SK-N-SH (cell line): ENCODE measurements at regions not wholly inside any gene's neighbourhood (a gene's known extent, or its start where the extent isn't known, plus 50 kb on each side); places are given as distances from the start of the nearest gene placed in this dataset.

Experiments
- CTCF ChIA-PET: fragments of 300-600, 350-600 bp; formaldehyde crosslinking; extraction: SDS; loops from one replicate; lab custom pipeline; 2021; lab: Yijun Ruan, JAX
- POLR2A ChIA-PET: fragments of 350-600 bp; sonication (Branson Sonifier 250); formaldehyde crosslinking; extraction: SDS; loops from one replicate; lab custom pipeline; 2020; ENCODE audit warnings: antibody characterized with exemption, inconsistent platforms; lab: Yijun Ruan, JAX
- DNase-seq: peaks from one replicate; pipeline ENCODE4 v3.0.0; 2012
- H2AFZ ChIP-seq: fragments of 200-600 bp; sonication (generic); 2 replicates; pipeline ENCODE4 v1.8.1; 2016; ENCODE audit warnings: antibody characterized with exemption, mild to moderate bottlenecking, low read depth
- H3F3A ChIP-seq: fragments of 200-600 bp; sonication (generic); replicated peaks from 2 replicates; pipeline ENCODE3; 2016; ENCODE audit warnings: antibody characterized with exemption, mild to moderate bottlenecking; ENCODE audit not compliant: insufficient read depth
- H3K27ac ChIP-seq, 2 experiments: fragments of 200-500 bp in 1 of 2; fragments of 200-600 bp in 1 of 2; sonication (Bioruptor generic) in 1 of 2; sonication (generic), shearing (Covaris generic) in 1 of 2; 2 replicates each; pipeline versions ENCODE4 v1.5.1 to v1.6.1; 2014 to 2016; ENCODE audit warnings: low read depth in 2 of 2, inconsistent platforms in 1 of 2, low read length in 1 of 2, mild to moderate bottlenecking in 1 of 2, mixed read lengths in 1 of 2
- H3K27me3 ChIP-seq: fragments of 200-600 bp; sonication (generic), shearing (Covaris generic); 2 replicates; pipeline ENCODE4 v1.6.1; 2016; ENCODE audit warnings: mixed run types; ENCODE audit not compliant: insufficient read depth
- H3K36me3 ChIP-seq, 2 experiments: fragments of 200-500 bp in 1 of 2; fragments of 200-600 bp in 1 of 2; sonication (Bioruptor generic) in 1 of 2; sonication (generic) in 1 of 2; replicated peaks in 1 of 2; 2 replicates each; pipeline versions ENCODE3 to v1.5.1; 2014 to 2016; ENCODE audit warnings: low read length in 1 of 2, mild to moderate bottlenecking in 1 of 2; ENCODE audit not compliant: insufficient read depth in 2 of 2, control insufficient read depth in 1 of 2
- H3K4me1 ChIP-seq, 2 experiments: fragments of 200-500 bp in 1 of 2; fragments of 200-600 bp in 1 of 2; sonication (Bioruptor generic) in 1 of 2; sonication (generic), shearing (Covaris generic) in 1 of 2; 2 replicates each; pipeline versions ENCODE4 v1.5.1 to v1.6.1; 2014 to 2016; ENCODE audit warnings: low read depth in 1 of 2, low read length in 1 of 2, mixed run types in 1 of 2; ENCODE audit not compliant: insufficient read depth in 2 of 2, control insufficient read depth in 1 of 2
- H3K4me2 ChIP-seq: fragments of 200-600 bp; sonication (generic), shearing (Covaris generic); 2 replicates; pipeline ENCODE4 v1.6.1; 2017; ENCODE audit warnings: mixed run types
- H3K4me3 ChIP-seq, 2 experiments: fragments of 200-500 bp in 1 of 2; fragments of 200-600 bp in 1 of 2; sonication (Bioruptor generic) in 1 of 2; sonication (generic), shearing (Covaris generic) in 1 of 2; 2 replicates each; pipeline versions ENCODE4 v1.5.1 to v1.8.1; 2014 to 2016; ENCODE audit warnings: low read depth in 2 of 2, inconsistent platforms in 1 of 2, low read length in 1 of 2, mild to moderate bottlenecking in 1 of 2, mixed read lengths in 1 of 2, moderate library complexity in 1 of 2
- H3K79me2 ChIP-seq: fragments of 200-600 bp; sonication (generic); 2 replicates; pipeline ENCODE4 v1.8.1; 2017; ENCODE audit warnings: mild to moderate bottlenecking; ENCODE audit not compliant: insufficient read depth
- H3K9ac ChIP-seq: fragments of 200-600 bp; sonication (generic); 2 replicates; pipeline ENCODE4 v1.6.1; 2017; ENCODE audit warnings: mixed run types
- H3K9me2 ChIP-seq: fragments of 200-600 bp; sonication (generic); 2 replicates; pipeline ENCODE4 v1.6.1; 2017; ENCODE audit warnings: mixed run types
- H3K9me3 ChIP-seq: fragments of 200-600 bp; sonication (generic); 2 replicates; pipeline ENCODE4 v1.6.1; 2017; ENCODE audit warnings: mixed run types, mild to moderate bottlenecking, moderate library complexity
- H4K20me1 ChIP-seq: fragments of 200-600 bp; sonication (generic); 2 replicates; pipeline ENCODE4 v1.6.1; 2017; ENCODE audit warnings: mild to moderate bottlenecking, mixed run types; ENCODE audit not compliant: insufficient read depth
- ELF1 ChIP-seq: IDR thresholded peaks from 2 replicates; pipeline ENCODE4 v1.4.0; 2012
- EP300 ChIP-seq, 2 experiments: IDR thresholded peaks; 2 replicates each; pipeline versions ENCODE4 v1.4.0 to v1.6.1; 2012; ENCODE audit warnings: borderline replicate concordance in 1 of 2, low read depth in 1 of 2, low read length in 1 of 2
- EZH2phosphoT487 ChIP-seq: fragments of 200-600 bp; sonication (generic); IDR thresholded peaks from 2 replicates; pipeline ENCODE4 v1.6.1; 2017; ENCODE audit warnings: low read depth, mixed run types, mild to moderate bottlenecking, antibody characterized with exemption, moderate library complexity, borderline replicate concordance
- FOSL2 ChIP-seq: IDR thresholded peaks from 2 replicates; pipeline ENCODE4 v1.4.0; 2012; ENCODE audit warnings: low read depth, mild to moderate bottlenecking, moderate library complexity, borderline replicate concordance
- FOXJ3 ChIP-seq: sonication (generic); formaldehyde crosslinking; IDR thresholded peaks from 2 replicates; pipeline ENCODE4 v1.5.1; 2020; ENCODE audit warnings: mild to moderate bottlenecking, missing genetic modification reagents
- GABPA ChIP-seq: IDR thresholded peaks from 2 replicates; pipeline ENCODE4 v1.4.0; 2012; ENCODE audit warnings: low read depth, mild to moderate bottlenecking
- IRF3 ChIP-seq: fragments of 150-350 bp; IDR thresholded peaks from 2 replicates; pipeline ENCODE4 v1.6.1; 2016; ENCODE audit warnings: mild to moderate bottlenecking, low read depth, low read length
- JUND ChIP-seq: IDR thresholded peaks from 2 replicates; pipeline ENCODE4 v1.4.0; 2012
- MEF2A ChIP-seq: IDR thresholded peaks from 2 replicates; pipeline ENCODE4 v1.4.0; 2012; ENCODE audit warnings: low read depth, borderline replicate concordance
- MXI1 ChIP-seq: IDR thresholded peaks from 2 replicates; pipeline ENCODE4 v1.6.1; 2012; ENCODE audit warnings: mild to moderate bottlenecking, low read depth, low read length, improper control_type of control experiment
- NFIC ChIP-seq: IDR thresholded peaks from 2 replicates; pipeline ENCODE4 v1.4.0; 2012; ENCODE audit warnings: borderline replicate concordance
- NRF1 ChIP-seq: IDR thresholded peaks from 2 replicates; pipeline ENCODE4 v1.6.1; 2012; ENCODE audit warnings: low read depth, mild to moderate bottlenecking, low read length
- RAD21 ChIP-seq: IDR thresholded peaks from 2 replicates; pipeline ENCODE4 v1.6.1; 2012; ENCODE audit warnings: mild to moderate bottlenecking, low read length
- RCOR1 ChIP-seq: fragments of 150-350 bp; IDR thresholded peaks from 2 replicates; pipeline ENCODE4 v1.6.1; 2017; ENCODE audit warnings: antibody characterized with exemption, low read length
- RXRA ChIP-seq: IDR thresholded peaks from 2 replicates; pipeline ENCODE4 v1.4.0; 2012; ENCODE audit warnings: low read depth, mild to moderate bottlenecking, borderline replicate concordance
- SIN3A ChIP-seq: IDR thresholded peaks from 2 replicates; pipeline ENCODE4 v1.6.1; 2012; ENCODE audit warnings: low read depth, mild to moderate bottlenecking, low read length, moderate library complexity, borderline replicate concordance
- SMC3 ChIP-seq: IDR thresholded peaks from 2 replicates; pipeline ENCODE4 v1.6.1; 2012; ENCODE audit warnings: low read depth, low read length, improper control_type of control experiment
- TAF1 ChIP-seq: IDR thresholded peaks from 2 replicates; pipeline ENCODE4 v1.6.1; 2012; ENCODE audit warnings: low read depth, mild to moderate bottlenecking, low read length, moderate library complexity, borderline replicate concordance
- USF1 ChIP-seq: IDR thresholded peaks from 2 replicates; pipeline ENCODE4 v1.4.0; 2012; ENCODE audit warnings: low read depth, borderline replicate concordance
- USF2 ChIP-seq: fragments of 150-350 bp; IDR thresholded peaks from 2 replicates; pipeline ENCODE4 v1.6.1; 2017; ENCODE audit warnings: antibody characterized with exemption, low read length, low read depth, borderline replicate concordance
- YY1 ChIP-seq: IDR thresholded peaks from 2 replicates; pipeline ENCODE4 v1.4.0; 2012; ENCODE audit warnings: low read depth, mild to moderate bottlenecking
- WGBS: methylation state at CpG from one replicate; pipeline ENCODE4 v1.1.6; 2017; ENCODE audit warnings: low lambda C conversion rate; 5-methylcytosine and 5-hydroxymethylcytosine counted together
- TF ChIP-seq, protein P1 (sequence below): fragments of 200-600 bp; sonication (generic); IDR thresholded peaks from 2 replicates; pipeline ENCODE4 v1.6.1; 2017; ENCODE audit warnings: antibody characterized with exemption, mild to moderate bottlenecking, moderate library complexity
- TF ChIP-seq, protein P2 (sequence below): IDR thresholded peaks from 2 replicates; pipeline ENCODE4; 2012

GRCh38 chr18:56038171-56039030 lies 450.4 kb upstream of the TCF4 start:
- Histone ChIP-seq H3K36me3 (no peaks in the 10 kb centered on the region), H2AFZ (no peak overlapping the region), H4K20me1 (no peaks in the 10 kb centered on the region), H3K9me3 (no peaks in the 10 kb centered on the region), H3K27me3 (no peaks in the 10 kb centered on the region), H3K4me2 (no peak overlapping the region), H3K27ac (peak overlapping the region in 1 of 2 experiments; percentile 98; a peak in 2 of 4 replicates), H3K9ac (no peak overlapping the region), H3K4me1 (peaks cover 0 to 9% of the 10 kb centered on the region in 2 experiments; a peak in 2 of 4 replicates), H3F3A (no peaks in the 10 kb centered on the region), H3K4me3 (no peak overlapping the region), H3K9me2 (no peaks in the 10 kb centered on the region), H3K79me2 (no peaks in the 10 kb centered on the region)
- CTCF ChIA-PET = interaction anchor here (2.2 kb wide), 1 partner anchor 804 kb away, joined by 4 read pairs; no protein-coding TSS in a partner anchor
- peak; percentile 63 for DNase-seq
- WGBS = 33% methylated on average over 8 of the region's 8 CpGs
- POLR2A ChIA-PET = no interaction called here
- TF ChIP-seq, protein P1, sequence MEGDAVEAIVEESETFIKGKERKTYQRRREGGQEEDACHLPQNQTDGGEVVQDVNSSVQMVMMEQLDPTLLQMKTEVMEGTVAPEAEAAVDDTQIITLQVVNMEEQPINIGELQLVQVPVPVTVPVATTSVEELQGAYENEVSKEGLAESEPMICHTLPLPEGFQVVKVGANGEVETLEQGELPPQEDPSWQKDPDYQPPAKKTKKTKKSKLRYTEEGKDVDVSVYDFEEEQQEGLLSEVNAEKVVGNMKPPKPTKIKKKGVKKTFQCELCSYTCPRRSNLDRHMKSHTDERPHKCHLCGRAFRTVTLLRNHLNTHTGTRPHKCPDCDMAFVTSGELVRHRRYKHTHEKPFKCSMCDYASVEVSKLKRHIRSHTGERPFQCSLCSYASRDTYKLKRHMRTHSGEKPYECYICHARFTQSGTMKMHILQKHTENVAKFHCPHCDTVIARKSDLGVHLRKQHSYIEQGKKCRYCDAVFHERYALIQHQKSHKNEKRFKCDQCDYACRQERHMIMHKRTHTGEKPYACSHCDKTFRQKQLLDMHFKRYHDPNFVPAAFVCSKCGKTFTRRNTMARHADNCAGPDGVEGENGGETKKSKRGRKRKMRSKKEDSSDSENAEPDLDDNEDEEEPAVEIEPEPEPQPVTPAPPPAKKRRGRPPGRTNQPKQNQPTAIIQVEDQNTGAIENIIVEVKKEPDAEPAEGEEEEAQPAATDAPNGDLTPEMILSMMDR = no peak
- no peak for TF ChIP-seq FOSL2
- TF ChIP-seq, protein P2, sequence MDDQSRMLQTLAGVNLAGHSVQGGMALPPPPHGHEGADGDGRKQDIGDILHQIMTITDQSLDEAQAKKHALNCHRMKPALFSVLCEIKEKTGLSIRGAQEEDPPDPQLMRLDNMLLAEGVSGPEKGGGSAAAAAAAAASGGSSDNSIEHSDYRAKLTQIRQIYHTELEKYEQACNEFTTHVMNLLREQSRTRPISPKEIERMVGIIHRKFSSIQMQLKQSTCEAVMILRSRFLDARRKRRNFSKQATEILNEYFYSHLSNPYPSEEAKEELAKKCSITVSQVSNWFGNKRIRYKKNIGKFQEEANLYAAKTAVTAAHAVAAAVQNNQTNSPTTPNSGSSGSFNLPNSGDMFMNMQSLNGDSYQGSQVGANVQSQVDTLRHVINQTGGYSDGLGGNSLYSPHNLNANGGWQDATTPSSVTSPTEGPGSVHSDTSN = 0 out of 2 replicates have a peak, but pooled peaks have one; percentile 4
- TF ChIP-seq MXI1 = peak; percentile 71; the same call in 1 of the 2 replicates
- TF ChIP-seq ELF1 = no peak
- no peak for TF ChIP-seq USF2
- TF ChIP-seq SIN3A = no peak
- no peak for TF ChIP-seq YY1
- TF ChIP-seq FOXJ3 (CRISPR knock-in tag) = peak; percentile 89
- no peak; the same call in 1 of the 2 replicates for TF ChIP-seq SMC3
- TF ChIP-seq RXRA = no peak
- TF ChIP-seq USF1 = no peak
- TF ChIP-seq RAD21 = peak; percentile 45
- peak; percentile 30 to 98; a peak in 2 of 4 replicates for TF ChIP-seq EP300 (IDR thresholded peaks at IDR 0.05; ENCODE audit: borderline replicate concordance in 1 of 2, low read depth in 1 of 2, low read length in 1 of 2)
- no peak for TF ChIP-seq IRF3
- TF ChIP-seq RCOR1 = peak; percentile 92
- TF ChIP-seq NRF1 = peak; percentile 41; the same call in 1 of the 2 replicates
- no peak for TF ChIP-seq JUND
- no peak for TF ChIP-seq NFIC
- TF ChIP-seq GABPA = no peak
- no peak for TF ChIP-seq TAF1
- TF ChIP-seq MEF2A = no peak
- no peak for TF ChIP-seq EZH2phosphoT487
